Peyer's patch (tissue), 4 donors: ENCODE measurements at regions not wholly inside any gene's neighbourhood (a gene's known extent, or its start where the extent isn't known, plus 50 kb on each side); places are given as distances from the start of the nearest gene placed in this dataset.

Experiments used
- DNase-seq, 3 donors: peaks; one replicate each; pipeline ENCODE4 v3.0.0-alpha.2; 2017 to 2019
- H3K27ac ChIP-seq, 4 donors: fragments of 200-600 bp; sonication (generic); one replicate each; pipeline ENCODE4 v1.5.1; 2016 to 2019
- H3K27me3 ChIP-seq, 2 donors: fragments of 200-600 bp; sonication (generic); one replicate each; pipeline ENCODE4 v1.5.1; 2019
- H3K36me3 ChIP-seq, 3 donors: fragments of 200-600 bp; sonication (generic); one replicate each; pipeline ENCODE4 v1.5.1; 2016 to 2019
- H3K4me1 ChIP-seq, 4 donors: fragments of 200-600 bp; sonication (generic); one replicate each; pipeline ENCODE4 v1.5.1; 2016 to 2019
- H3K4me3 ChIP-seq, 4 donors: fragments of 200-600 bp; sonication (generic); 1 replicate in 3 of 4; 2 replicates in 1 of 4; pipeline ENCODE4 v1.5.1; 2016 to 2019; ENCODE audit warnings: mild to moderate bottlenecking in 1 of 4
- H3K9me3 ChIP-seq, 4 donors: fragments of 200-600 bp; sonication (generic); one replicate each; pipeline ENCODE4 v1.5.1; 2016 to 2019; ENCODE audit warnings: mild to moderate bottlenecking in 1 of 4
- CTCF ChIP-seq, 6 experiments: fragments of 450-650 bp in 4 of 6; fragments of 200-600 bp in 2 of 6; sonication (generic) in 1 of 6; IDR thresholded peaks; one replicate each; pipeline ENCODE4 v1.5.1; 2017 to 2019; ENCODE audit warnings: antibody characterized with exemption in 6 of 6, mild to moderate bottlenecking in 3 of 6, moderate library complexity in 1 of 6
- POLR2A ChIP-seq, 2 donors: fragments of 450-650 bp; IDR thresholded peaks; one replicate each; pipeline ENCODE4 v1.5.1; 2017; ENCODE audit warnings: antibody characterized with exemption in 2 of 2, mild to moderate bottlenecking in 2 of 2, moderate library complexity in 2 of 2

DNA sequence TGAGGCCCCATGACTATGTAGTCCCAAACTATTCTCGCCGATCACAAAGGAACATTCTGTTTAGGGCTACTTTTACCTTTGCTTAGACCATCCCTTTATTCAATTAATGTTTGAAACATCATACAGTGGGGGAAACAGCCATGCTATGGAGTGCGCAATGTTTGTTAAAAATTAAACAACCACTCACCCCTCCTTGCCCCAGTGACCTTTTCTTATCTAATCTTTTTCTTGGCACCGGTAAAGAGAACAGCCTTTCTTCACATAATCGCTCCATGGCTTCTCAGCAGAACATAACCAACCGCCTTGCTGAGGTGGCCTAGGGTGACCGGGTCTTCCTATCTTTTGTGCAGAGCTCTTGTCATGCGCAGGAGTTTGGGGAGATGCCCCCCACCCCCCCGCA, 152.6 kb downstream of the VCX3A start:
- Histone ChIP-seq H3K9me3 (no peaks in the 10 kb centered on the region), H3K27ac (no peak overlapping the region), H3K4me3 (no peak overlapping the region), H3K36me3 (no peaks in the 10 kb centered on the region), H3K4me1 (no peaks in the 10 kb centered on the region), H3K27me3 (no peaks in the 10 kb centered on the region)
- no peak for DNase-seq
- no peak for TF ChIP-seq POLR2A (IDR thresholded peaks at IDR 0.05)
- TF ChIP-seq CTCF (IDR thresholded peaks at IDR 0.05): no peak

GRCh38 chrX:6377103-6377764, 148.6 kb upstream of the NLGN4X start:
- H3K27ac ChIP-seq: no peak overlapping the region
- TF ChIP-seq POLR2A (IDR thresholded peaks at IDR 0.05) (no peak), CTCF (IDR thresholded peaks at IDR 0.05) (no peak)
- no peaks in the 10 kb centered on the region for H3K36me3 ChIP-seq
- no peak for DNase-seq
- H3K4me3 ChIP-seq: no peak overlapping the region
- H3K27me3 ChIP-seq: no peaks in the 10 kb centered on the region
- no peaks in the 10 kb centered on the region for H3K4me1 ChIP-seq
- H3K9me3 ChIP-seq: no peaks in the 10 kb centered on the region

GRCh38 chrX:6374556-6374955, 145.9 kb upstream of the NLGN4X start:
- H3K4me3 ChIP-seq: no peak overlapping the region
- DNase-seq: no peak
- H3K27me3 ChIP-seq: no peaks in the 10 kb centered on the region
- H3K4me1 ChIP-seq: no peaks in the 10 kb centered on the region
- no peak for TF ChIP-seq CTCF (IDR thresholded peaks at IDR 0.05)
- TF ChIP-seq POLR2A (IDR thresholded peaks at IDR 0.05): no peak
- H3K27ac ChIP-seq: no peak overlapping the region
- no peaks in the 10 kb centered on the region for H3K36me3 ChIP-seq
- H3K9me3 ChIP-seq: no peaks in the 10 kb centered on the region

DNA sequence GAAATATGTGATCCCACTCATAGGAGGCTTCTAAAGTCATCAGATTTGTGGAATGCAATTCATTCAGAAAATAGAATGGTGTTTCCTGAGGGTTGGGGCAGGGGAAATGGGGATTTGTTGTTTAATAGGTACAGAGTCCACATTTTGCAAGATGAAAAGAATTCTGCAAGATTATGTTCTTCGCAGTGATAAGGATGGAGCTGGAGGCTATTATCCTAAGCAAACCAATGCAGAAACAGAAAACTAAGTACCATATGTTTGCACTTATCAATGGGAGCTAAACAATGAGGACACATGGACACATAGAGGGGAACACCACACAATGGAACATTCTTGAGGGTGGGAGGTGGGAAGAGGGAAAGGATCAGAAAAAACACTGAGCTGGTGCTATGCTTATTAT, 144.3 kb upstream of the NLGN4X start:
- H3K27ac ChIP-seq: no peak overlapping the region
- H3K4me1 ChIP-seq: no peaks in the 10 kb centered on the region
- H3K4me3 ChIP-seq: no peak overlapping the region
- no peaks in the 10 kb centered on the region for H3K36me3 ChIP-seq
- DNase-seq: no peak
- no peak for TF ChIP-seq POLR2A (IDR thresholded peaks at IDR 0.05)
- no peak for TF ChIP-seq CTCF (IDR thresholded peaks at IDR 0.05)
- H3K9me3 ChIP-seq: no peaks in the 10 kb centered on the region
- no peaks in the 10 kb centered on the region for H3K27me3 ChIP-seq

DNA sequence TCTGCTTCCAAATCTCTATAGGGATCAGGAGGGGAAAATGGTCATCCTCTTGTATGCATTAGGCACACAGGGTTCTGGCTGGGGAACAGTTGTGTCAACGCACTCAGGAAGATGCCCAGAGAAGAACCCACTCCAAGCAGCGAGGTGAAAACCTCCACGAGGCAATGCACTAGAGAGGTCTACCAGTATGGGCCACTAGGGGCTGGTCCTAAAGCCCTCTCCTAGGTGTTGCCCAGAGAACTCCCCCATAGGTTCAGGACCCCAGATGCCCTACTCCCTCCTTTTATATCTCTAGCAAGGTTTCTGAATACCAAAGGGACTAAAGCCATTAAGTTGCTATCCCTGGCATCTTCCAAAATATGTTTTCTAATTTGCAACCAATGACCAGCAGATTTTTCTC, 142.7 kb upstream of the NLGN4X start:
- Histone ChIP-seq H3K9me3 (no peaks in the 10 kb centered on the region), H3K27ac (no peak overlapping the region), H3K27me3 (no peaks in the 10 kb centered on the region), H3K4me3 (no peak overlapping the region), H3K36me3 (no peaks in the 10 kb centered on the region), H3K4me1 (no peaks in the 10 kb centered on the region)
- DNase-seq: no peak
- TF ChIP-seq POLR2A (IDR thresholded peaks at IDR 0.05): no peak
- TF ChIP-seq CTCF (IDR thresholded peaks at IDR 0.05): no peak

DNA sequence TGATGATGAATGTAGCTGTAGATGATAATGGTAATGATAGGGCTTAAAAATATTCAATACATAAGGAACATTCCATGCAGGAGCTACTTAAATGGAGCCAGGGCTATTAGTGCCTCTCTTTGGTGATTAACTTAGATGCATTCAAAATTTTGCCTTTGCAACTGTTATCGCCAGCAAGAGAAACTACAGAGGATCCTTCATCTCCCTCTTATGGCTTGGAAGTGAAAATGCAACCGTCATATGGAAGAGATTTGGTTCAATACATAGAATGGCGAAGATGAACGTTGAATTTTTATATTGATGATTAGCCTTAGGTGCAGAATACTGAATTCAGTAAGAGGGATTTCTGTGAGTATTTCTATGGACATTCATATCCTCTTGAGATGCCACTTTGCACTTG, 134.5 kb upstream of the NLGN4X start:
- TF ChIP-seq CTCF (IDR thresholded peaks at IDR 0.05) (peak in 1 of 6 experiments; percentile 6), POLR2A (IDR thresholded peaks at IDR 0.05) (no peak)
- Histone ChIP-seq H3K27ac (no peak overlapping the region), H3K9me3 (no peaks in the 10 kb centered on the region), H3K4me1 (no peaks in the 10 kb centered on the region), H3K27me3 (no peaks in the 10 kb centered on the region), H3K36me3 (no peaks in the 10 kb centered on the region), H3K4me3 (no peak overlapping the region)
- no peak for DNase-seq
